ENCODE measurements at regions not wholly inside any gene's neighbourhood (a gene's known extent, or its start where the extent isn't known, plus 50 kb on each side); places are given as distances from the start of the nearest gene placed in this dataset.

- no peak for DNase-seq
- Histone ChIP-seq H3K4me1 (replicated peaks in 1 of 2) (no peaks in the 10 kb centered on the region), H3K4me3 (no peak overlapping the region), H3K27me3 (no peaks in the 10 kb centered on the region), H3K27ac (no peak overlapping the region), H3K9me3 (replicated peaks in 1 of 3) (no peaks in the 10 kb centered on the region), H3K36me3 (replicated peaks in 1 of 2) (no peaks in the 10 kb centered on the region)
- intact Hi-C loops (cut with DNase I): no loop called here
- no peak for TF ChIP-seq CTCF (IDR thresholded peaks at IDR 0.05)
- no peak for TF ChIP-seq POLR2A (IDR thresholded peaks at IDR 0.05)
- WGBS, 4 donors: 87 to 95% (median 89%) methylated on average over 1 of the region's 1 CpG
These were observed 611.4 kb downstream of the DACH1 start for GRCh38 chr13:71255633-71256032.

GRCh38 chr13:71254384-71254783 is 612.6 kb downstream of the DACH1 start:
- intact Hi-C loops (cut with DNase I): no loop called here
- Histone ChIP-seq H3K4me3 (no peak overlapping the region), H3K36me3 (replicated peaks in 1 of 2) (no peaks in the 10 kb centered on the region), H3K9me3 (replicated peaks in 1 of 3) (no peaks in the 10 kb centered on the region), H3K27ac (no peak overlapping the region), H3K27me3 (no peaks in the 10 kb centered on the region), H3K4me1 (replicated peaks in 1 of 2) (no peaks in the 10 kb centered on the region)
- DNase-seq: no peak
- TF ChIP-seq CTCF (IDR thresholded peaks at IDR 0.05) (no peak), POLR2A (IDR thresholded peaks at IDR 0.05) (no peak)
- WGBS, 4 donors: 80 to 93% (median 88%) methylated on average over 4 of the region's 4 CpGs

- intact Hi-C loops (cut with DNase I): no loop called here
- peak overlapping the region in 1 of 4 donors; percentile 21 for H3K4me3 ChIP-seq
- H3K36me3 ChIP-seq (replicated peaks in 1 of 2): no peaks in the 10 kb centered on the region
These were observed 614.8 kb downstream of the DACH1 start for GRCh38 chr13:71252184-71252704.

GRCh38 chr13:71251292-71251951 is 615.6 kb downstream of the DACH1 start:
- Histone ChIP-seq H3K27me3 (no peaks in the 10 kb centered on the region), H3K36me3 (replicated peaks in 1 of 2) (no peaks in the 10 kb centered on the region), H3K9me3 (replicated peaks in 1 of 3) (no peaks in the 10 kb centered on the region), H3K4me1 (replicated peaks in 1 of 2) (no peaks in the 10 kb centered on the region), H3K4me3 (no peak overlapping the region), H3K27ac (no peak overlapping the region)
- intact Hi-C loops (cut with DNase I): no loop called here
- no peak for DNase-seq
- TF ChIP-seq CTCF (IDR thresholded peaks at IDR 0.05) (no peak), POLR2A (IDR thresholded peaks at IDR 0.05) (no peak)
- 67 to 82% (median 71%) methylated on average over 4 of the region's 4 CpGs for WGBS, 4 donors

More at GRCh38 chr13:71252184-71252704, 614.8 kb downstream of the DACH1 start:
- Histone ChIP-seq H3K4me1 (replicated peaks in 1 of 2) (no peaks in the 10 kb centered on the region), H3K9me3 (replicated peaks in 1 of 3) (no peaks in the 10 kb centered on the region), H3K27ac (no peak overlapping the region), H3K27me3 (no peaks in the 10 kb centered on the region)
- 45 to 65% (median 51%) methylated on average over 4 of the region's 4 CpGs for WGBS, 4 donors
- TF ChIP-seq POLR2A (IDR thresholded peaks at IDR 0.05) (no peak), CTCF (IDR thresholded peaks at IDR 0.05) (no peak)
- no peak for DNase-seq
